ENCODE measurements at regions not wholly inside any gene's neighbourhood (a gene's known extent, or its start where the extent isn't known, plus 50 kb on each side); places are given as distances from the start of the nearest gene placed in this dataset.

- TF ChIP-seq SIN3A (IDR thresholded peaks at IDR 0.05; ENCODE audit: borderline replicate concordance, insufficient read depth, low read depth, low read length) (no peak), REST (IDR thresholded peaks at IDR 0.05; ENCODE audit: insufficient read depth in 1 of 2, low read depth in 2 of 2, low read length in 1 of 2) (no peak), POLR2AphosphoS5 (IDR thresholded peaks at IDR 0.05; ENCODE audit: low read depth, low read length) (no peak), TCF7L2 (IDR thresholded peaks at IDR 0.05; ENCODE audit: low read depth, low read length) (no peak)
- TF ChIP-seq, protein P1, sequence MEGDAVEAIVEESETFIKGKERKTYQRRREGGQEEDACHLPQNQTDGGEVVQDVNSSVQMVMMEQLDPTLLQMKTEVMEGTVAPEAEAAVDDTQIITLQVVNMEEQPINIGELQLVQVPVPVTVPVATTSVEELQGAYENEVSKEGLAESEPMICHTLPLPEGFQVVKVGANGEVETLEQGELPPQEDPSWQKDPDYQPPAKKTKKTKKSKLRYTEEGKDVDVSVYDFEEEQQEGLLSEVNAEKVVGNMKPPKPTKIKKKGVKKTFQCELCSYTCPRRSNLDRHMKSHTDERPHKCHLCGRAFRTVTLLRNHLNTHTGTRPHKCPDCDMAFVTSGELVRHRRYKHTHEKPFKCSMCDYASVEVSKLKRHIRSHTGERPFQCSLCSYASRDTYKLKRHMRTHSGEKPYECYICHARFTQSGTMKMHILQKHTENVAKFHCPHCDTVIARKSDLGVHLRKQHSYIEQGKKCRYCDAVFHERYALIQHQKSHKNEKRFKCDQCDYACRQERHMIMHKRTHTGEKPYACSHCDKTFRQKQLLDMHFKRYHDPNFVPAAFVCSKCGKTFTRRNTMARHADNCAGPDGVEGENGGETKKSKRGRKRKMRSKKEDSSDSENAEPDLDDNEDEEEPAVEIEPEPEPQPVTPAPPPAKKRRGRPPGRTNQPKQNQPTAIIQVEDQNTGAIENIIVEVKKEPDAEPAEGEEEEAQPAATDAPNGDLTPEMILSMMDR (IDR thresholded peaks at IDR 0.05): no peak
- no peaks in the 10 kb centered on the region for H3K36me3 ChIP-seq (ENCODE audit: control insufficient read depth, insufficient read depth, low read length)
- intact Hi-C loops (cut with micrococcal nuclease; ENCODE audit: unreplicated experiment) (no loop called here), in situ Hi-C loops (cut with HindIII; ENCODE audit: low pct_unique_long_range_greater_than_20kb, low sequenced_read_pairs) (no loop called here)
- no peaks in the 10 kb centered on the region for H3K9me3 ChIP-seq (ENCODE audit: control insufficient read depth, insufficient read depth, low read depth, low read length)
- H3K27ac ChIP-seq (ENCODE audit: low read length): no peak overlapping the region
- CTCF ChIA-PET: no interaction called here
- no peak overlapping the region for H3K4me3 ChIP-seq (ENCODE audit: low read depth in 2 of 2, low read length in 2 of 2)
- ATAC-seq: no peak
- no peaks in the 10 kb centered on the region for H3K4me1 ChIP-seq (ENCODE audit: control insufficient read depth, insufficient read depth, low read length)
- BruUV-seq (replicated peaks): no TSS peak
- DNase-seq (ENCODE audit: low read depth, low spot score): no peak
- POLR2A ChIA-PET: no interaction called here
- no peaks in the 10 kb centered on the region for H3K27me3 ChIP-seq (ENCODE audit: control insufficient read depth, insufficient read depth, low read length)
Measured at GRCh38 chr2:103410221-103410620, 648.4 kb downstream of the TMEM182 start.

DNA sequence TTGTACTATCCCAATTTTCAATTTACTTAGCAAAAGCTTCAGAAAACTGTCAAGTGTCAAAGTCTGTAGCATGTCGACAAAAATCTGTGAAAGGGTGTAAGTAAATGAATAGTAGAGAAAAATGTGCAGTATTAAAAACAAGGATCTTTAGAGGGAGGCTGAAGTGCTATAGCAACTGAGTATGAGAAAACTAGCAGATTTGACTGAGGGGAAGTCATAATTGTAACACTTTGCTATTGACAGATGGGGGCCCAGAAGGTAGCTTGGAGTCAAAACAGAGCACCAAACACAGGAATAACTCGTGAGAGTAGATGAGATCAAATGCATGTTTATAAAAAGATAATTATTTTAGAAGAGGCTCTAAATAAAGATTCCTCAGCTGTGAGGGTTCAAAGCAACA lies 657.7 kb downstream of the TMEM182 start:
- no peaks in the 10 kb centered on the region for H3K27me3 ChIP-seq (ENCODE audit: control insufficient read depth, insufficient read depth, low read length)
- in situ Hi-C loops (cut with HindIII; ENCODE audit: low pct_unique_long_range_greater_than_20kb, low sequenced_read_pairs) (no loop called here), intact Hi-C loops (cut with micrococcal nuclease; ENCODE audit: unreplicated experiment) (no loop called here)
- TF ChIP-seq, protein P1 (IDR thresholded peaks at IDR 0.05): no peak
- TF ChIP-seq POLR2AphosphoS5 (IDR thresholded peaks at IDR 0.05; ENCODE audit: low read depth, low read length): no peak
- CTCF ChIA-PET: no interaction called here
- POLR2A ChIA-PET: no interaction called here
- BruUV-seq (replicated peaks): no TSS peak
- H3K9me3 ChIP-seq (ENCODE audit: control insufficient read depth, insufficient read depth, low read depth, low read length): no peaks in the 10 kb centered on the region
- ATAC-seq (no peak), DNase-seq (ENCODE audit: low read depth, low spot score) (no peak)
- no peaks in the 10 kb centered on the region for H3K36me3 ChIP-seq (ENCODE audit: control insufficient read depth, insufficient read depth, low read length)
- H3K4me1 ChIP-seq (ENCODE audit: control insufficient read depth, insufficient read depth, low read length): no peaks in the 10 kb centered on the region
- H3K27ac ChIP-seq (ENCODE audit: low read length): no peak overlapping the region
- no peak overlapping the region for H3K4me3 ChIP-seq (ENCODE audit: low read depth in 2 of 2, low read length in 2 of 2)

DNA sequence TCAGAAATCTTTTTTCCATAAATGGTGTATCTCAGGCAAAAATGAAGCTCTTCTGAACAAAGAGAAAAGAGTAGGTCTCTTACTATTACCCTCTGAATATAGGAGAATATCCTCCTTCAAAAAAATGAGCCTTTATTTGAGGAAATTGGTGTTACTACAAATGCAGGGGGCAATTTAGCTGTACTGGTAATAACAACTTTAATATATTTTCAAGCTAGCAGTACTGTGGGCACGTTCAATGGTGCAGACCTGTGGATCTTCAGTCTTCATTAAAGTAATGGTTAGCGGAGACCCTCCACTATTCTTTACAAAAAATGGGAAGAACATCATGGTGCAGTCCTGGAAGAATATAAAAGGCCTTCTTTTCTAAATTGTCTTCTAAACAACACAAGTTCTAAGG lies 661.3 kb downstream of the TMEM182 start:
- intact Hi-C loops (cut with micrococcal nuclease; ENCODE audit: unreplicated experiment): no loop called here
- Histone ChIP-seq H3K27me3 (ENCODE audit: control insufficient read depth, insufficient read depth, low read length) (no peaks in the 10 kb centered on the region), H3K36me3 (ENCODE audit: control insufficient read depth, insufficient read depth, low read length) (no peaks in the 10 kb centered on the region), H3K4me3 (ENCODE audit: low read depth in 2 of 2, low read length in 2 of 2) (no peak overlapping the region), H3K27ac (ENCODE audit: low read length) (no peak overlapping the region), H3K4me1 (ENCODE audit: control insufficient read depth, insufficient read depth, low read length) (no peaks in the 10 kb centered on the region), H3K9me3 (ENCODE audit: control insufficient read depth, insufficient read depth, low read depth, low read length) (no peaks in the 10 kb centered on the region)
- TF ChIP-seq TCF7L2 (IDR thresholded peaks at IDR 0.05; ENCODE audit: low read depth, low read length) (no peak), POLR2AphosphoS5 (IDR thresholded peaks at IDR 0.05; ENCODE audit: low read depth, low read length) (no peak), REST (IDR thresholded peaks at IDR 0.05; ENCODE audit: insufficient read depth in 1 of 2, low read depth in 2 of 2, low read length in 1 of 2) (no peak), SIN3A (IDR thresholded peaks at IDR 0.05; ENCODE audit: borderline replicate concordance, insufficient read depth, low read depth, low read length) (no peak)
- TF ChIP-seq, protein P1 (IDR thresholded peaks at IDR 0.05): no peak
- BruUV-seq (replicated peaks): no TSS peak
- in situ Hi-C loops (cut with HindIII; ENCODE audit: low pct_unique_long_range_greater_than_20kb, low sequenced_read_pairs): no loop called here
- DNase-seq (ENCODE audit: low read depth, low spot score): no peak
- CTCF ChIA-PET: no interaction called here
- no peak for ATAC-seq
- POLR2A ChIA-PET: no interaction called here

Measured in Panc1 (cell line).